GM12875 (cell line): ENCODE measurements at regions not wholly inside any gene's neighbourhood (a gene's known extent, or its start where the extent isn't known, plus 50 kb on each side); places are given as distances from the start of the nearest gene placed in this dataset.

Experiments used
- H3K4me3 ChIP-seq: one replicate; pipeline ENCODE4 v1.5.1; 2011; ENCODE audit warnings: low read depth, low read length, control low read depth
- TF ChIP-seq, protein P1 (sequence below): IDR thresholded peaks from 2 replicates; pipeline ENCODE4 v1.5.1; 2011; ENCODE audit warnings: low read depth, mild to moderate bottlenecking, control low read depth, inconsistent platforms, low read length, moderate library complexity, borderline replicate concordance; ENCODE audit not compliant: insufficient read depth

DNA sequence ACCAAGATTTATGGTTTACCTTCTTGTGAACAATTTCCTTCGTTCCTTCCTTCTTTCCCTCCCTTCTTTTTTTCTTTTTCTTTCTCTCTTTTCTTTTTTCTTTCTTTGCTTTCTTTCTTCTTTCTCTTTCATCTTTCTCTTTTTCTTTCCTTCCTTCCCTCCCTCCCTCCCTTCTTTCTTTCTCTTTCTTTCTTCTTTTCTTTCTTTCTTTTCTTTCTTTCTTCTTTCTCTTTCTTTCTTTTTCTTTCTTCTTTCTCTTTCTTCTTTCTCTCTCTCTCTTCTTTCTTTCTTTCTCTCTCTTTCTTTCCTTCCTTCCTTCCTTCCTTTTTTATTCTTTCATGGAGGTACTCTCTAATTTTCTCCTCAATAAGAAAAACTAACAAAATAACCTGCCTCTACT, 462.1 kb upstream of the ATP2B1 start:
- H3K4me3 ChIP-seq, result no peak overlapping the region
- TF ChIP-seq, protein P1, sequence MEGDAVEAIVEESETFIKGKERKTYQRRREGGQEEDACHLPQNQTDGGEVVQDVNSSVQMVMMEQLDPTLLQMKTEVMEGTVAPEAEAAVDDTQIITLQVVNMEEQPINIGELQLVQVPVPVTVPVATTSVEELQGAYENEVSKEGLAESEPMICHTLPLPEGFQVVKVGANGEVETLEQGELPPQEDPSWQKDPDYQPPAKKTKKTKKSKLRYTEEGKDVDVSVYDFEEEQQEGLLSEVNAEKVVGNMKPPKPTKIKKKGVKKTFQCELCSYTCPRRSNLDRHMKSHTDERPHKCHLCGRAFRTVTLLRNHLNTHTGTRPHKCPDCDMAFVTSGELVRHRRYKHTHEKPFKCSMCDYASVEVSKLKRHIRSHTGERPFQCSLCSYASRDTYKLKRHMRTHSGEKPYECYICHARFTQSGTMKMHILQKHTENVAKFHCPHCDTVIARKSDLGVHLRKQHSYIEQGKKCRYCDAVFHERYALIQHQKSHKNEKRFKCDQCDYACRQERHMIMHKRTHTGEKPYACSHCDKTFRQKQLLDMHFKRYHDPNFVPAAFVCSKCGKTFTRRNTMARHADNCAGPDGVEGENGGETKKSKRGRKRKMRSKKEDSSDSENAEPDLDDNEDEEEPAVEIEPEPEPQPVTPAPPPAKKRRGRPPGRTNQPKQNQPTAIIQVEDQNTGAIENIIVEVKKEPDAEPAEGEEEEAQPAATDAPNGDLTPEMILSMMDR, result no peak

DNA sequence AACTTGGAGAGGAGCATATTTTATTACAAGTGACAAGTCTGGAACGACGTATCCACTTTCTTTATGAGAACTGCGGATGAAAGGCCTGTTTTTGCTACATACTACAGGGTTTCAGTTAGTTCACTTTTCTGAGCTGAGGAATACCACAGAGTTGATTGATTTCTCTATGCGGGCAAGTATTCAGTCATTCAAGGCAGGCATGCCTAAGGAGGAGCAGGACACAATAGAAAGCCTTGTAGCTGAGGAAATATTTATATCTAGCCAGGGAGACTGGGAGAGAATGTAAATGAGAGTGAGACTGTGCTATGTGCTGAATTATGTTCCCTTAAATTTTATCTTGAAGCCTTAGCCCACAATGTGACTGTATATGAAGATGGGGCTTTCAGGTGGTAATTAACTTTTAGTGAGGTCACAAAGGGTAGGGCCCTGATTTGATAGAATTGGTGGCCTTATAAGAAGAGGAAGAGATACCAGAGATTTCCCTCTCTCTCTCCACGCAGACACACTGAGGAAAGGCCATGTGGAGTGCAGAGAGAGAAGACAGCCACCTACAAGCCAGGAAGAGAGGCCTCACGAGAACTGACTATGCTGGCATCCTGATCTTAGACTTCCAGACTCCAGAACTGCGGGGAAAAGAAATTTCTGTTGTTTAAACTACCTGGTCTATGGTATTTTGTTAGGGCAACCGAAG, 459.0 kb upstream of the ATP2B1 start:
- TF ChIP-seq, protein P1, result no peak
- no peak overlapping the region for H3K4me3 ChIP-seq

DNA sequence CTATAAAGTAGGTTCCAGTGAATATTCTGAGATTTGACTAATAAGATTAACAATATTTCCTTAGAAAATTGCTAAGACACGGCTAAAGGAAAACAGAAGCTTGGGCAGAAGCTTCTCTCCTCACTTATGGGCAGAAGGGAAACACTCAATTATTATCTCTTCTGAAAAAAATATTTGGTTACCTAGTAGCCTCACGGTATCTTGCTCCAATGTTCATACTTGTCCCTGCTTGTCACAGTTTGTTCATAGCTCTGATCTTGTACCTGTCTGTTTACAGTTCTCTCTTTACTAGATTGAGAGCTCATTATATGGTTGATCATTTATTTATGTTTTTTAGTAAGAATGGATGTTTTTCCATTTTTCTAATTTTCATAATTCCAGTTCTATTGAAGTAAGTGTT, 458.0 kb upstream of the ATP2B1 start:
- H3K4me3 ChIP-seq, result no peak overlapping the region
- TF ChIP-seq, protein P1, result no peak

DNA sequence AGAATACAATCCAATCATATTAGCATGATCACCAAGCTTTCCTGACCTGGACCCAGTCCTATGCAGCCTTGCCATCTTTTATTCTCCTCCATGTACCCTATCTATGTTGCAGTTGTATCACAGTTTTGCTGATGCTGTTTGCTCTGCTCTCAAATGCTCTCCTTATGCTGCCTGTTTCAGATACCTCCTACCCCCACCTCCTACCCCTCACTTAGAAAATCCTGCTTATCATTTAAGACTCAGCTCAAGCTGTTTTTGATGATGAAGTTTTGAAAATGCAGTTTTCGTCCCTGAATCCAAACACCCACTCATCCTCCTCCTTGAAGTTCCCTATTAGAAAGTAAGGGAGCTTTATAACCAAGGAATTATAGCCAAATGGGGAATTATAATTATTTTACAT, 457.4 kb upstream of the ATP2B1 start:
- TF ChIP-seq, protein P1, result no peak
- H3K4me3 ChIP-seq, result no peak overlapping the region

DNA sequence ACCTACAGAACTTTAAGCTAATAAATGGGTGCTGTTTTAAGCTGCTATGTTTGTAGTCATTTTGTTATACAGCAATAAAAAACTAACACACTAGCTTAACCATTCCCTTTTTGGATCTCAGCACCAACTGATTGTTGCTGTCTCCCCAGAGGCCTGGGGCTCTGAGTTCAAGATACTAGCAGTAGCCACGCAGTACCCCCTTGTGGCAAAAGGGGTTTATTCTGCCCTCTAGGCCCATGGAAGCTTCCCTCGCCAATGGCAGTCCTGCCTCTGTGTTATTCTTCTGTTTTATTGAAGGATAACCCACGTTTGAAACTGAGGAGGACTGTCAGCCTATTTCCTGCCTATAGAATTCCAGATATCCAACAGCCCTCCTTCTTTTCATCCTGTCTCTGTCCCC, 455.3 kb upstream of the ATP2B1 start:
- TF ChIP-seq, protein P1, result no peak
- H3K4me3 ChIP-seq, result no peak overlapping the region

DNA sequence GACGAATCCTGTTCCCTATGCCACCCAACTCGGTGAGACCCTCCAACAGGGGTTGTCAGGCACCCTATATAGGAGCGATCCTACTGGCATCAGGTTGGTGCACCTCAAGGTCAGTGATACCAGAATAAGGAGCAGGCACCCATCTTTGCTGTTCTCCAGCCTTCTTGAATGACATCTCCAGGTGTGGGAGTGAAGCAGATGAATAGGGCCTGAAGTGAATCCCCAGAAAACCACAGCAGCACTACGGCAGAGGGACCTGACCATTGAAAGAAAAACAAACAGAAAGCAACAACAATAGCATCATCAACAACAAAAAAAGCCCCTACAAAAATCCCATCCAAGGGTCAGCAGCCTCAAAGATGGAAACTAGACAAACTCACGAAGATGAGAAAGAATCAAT, 445.2 kb upstream of the ATP2B1 start:
- TF ChIP-seq, protein P1, result no peak
- no peak overlapping the region for H3K4me3 ChIP-seq

DNA sequence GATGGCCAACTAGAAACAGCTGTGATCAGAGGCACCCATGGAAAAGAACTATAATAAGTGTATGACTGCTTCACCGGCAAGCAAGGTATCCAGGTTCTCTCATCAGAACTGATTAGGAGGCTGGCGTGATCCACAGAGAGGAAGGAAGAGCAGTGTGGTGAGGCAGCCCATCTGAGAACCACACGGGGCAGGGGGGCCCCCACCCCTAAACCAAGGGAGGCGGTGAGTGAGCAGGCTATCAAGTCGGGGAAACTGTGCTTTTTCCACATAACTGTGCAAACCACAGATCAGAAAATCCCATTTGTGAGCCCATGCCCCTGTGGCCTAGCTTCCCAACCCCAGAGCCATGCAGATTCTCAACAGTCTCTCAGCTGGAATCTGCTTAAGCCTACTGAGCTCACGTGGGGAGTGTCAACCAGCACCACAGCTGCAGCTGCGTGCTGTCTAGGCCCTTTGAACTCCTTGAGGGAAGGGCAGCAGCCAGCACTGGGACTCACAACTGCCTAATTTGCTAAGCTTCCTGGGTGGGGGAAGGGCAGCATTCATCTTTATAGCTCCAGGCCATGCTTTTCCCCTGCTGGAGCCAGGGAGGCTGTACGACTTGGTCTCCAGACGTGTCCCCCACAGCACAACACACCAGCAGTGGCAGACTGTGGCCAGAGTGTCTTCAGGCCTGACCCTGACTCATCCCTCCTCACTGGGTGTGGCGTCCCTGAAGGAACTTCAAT, 444.4 kb upstream of the ATP2B1 start:
- no peak overlapping the region for H3K4me3 ChIP-seq
- TF ChIP-seq, protein P1, result no peak
